ENCODE measurements at regions not wholly inside any gene's neighbourhood (a gene's known extent, or its start where the extent isn't known, plus 50 kb on each side); places are given as distances from the start of the nearest gene placed in this dataset.
A peak's percentile ranks its signal among the peaks of the same experiment; 100 is the strongest.

GRCh38 chr17:69860142-69860680 lies 214.8 kb upstream of the KCNJ16 start:
- ATAC-seq (no peak), DNase-seq (no peak)
- H3K4me3 Mint-ChIP-seq, result no peak overlapping the region
- peaks cover 0 to 3% (median 0%) of the 10 kb centered on the region in 3 experiments for H3K9me3 ChIP-seq (ENCODE audit: control insufficient read depth in 2 of 3, low read length in 3 of 3)
- no peak overlapping the region for H3K27ac ChIP-seq (ENCODE audit: low read depth, low read length)
- H3K36me3 ChIP-seq (ENCODE audit: control insufficient read depth in 2 of 3, insufficient read depth in 3 of 3, low read length in 3 of 3), result peaks cover 0 to 3% (median 0%) of the 10 kb centered on the region in 3 experiments
- ChIA-PET CTCF (no interaction called here), POLR2A (no interaction called here)
- H3K4me1 ChIP-seq (ENCODE audit: control insufficient read depth in 2 of 2, insufficient read depth in 2 of 2, low read length in 2 of 2), result no peaks in the 10 kb centered on the region
- intact Hi-C loops (cut with micrococcal nuclease), result no loop called here
- H3K27ac Mint-ChIP-seq, result no peak overlapping the region
- H3K4me1 Mint-ChIP-seq, result no peaks in the 10 kb centered on the region
- peaks cover 6 to 32% (median 11%) of the 10 kb centered on the region in 11 donors for H3K9me3 Mint-ChIP-seq
- H3K36me3 Mint-ChIP-seq, result peaks cover 0 to 8% (median 0%) of the 10 kb centered on the region in 5 donors
- no peaks in the 10 kb centered on the region for H3K27me3 Mint-ChIP-seq
- H3K27me3 ChIP-seq (ENCODE audit: control insufficient read depth in 2 of 2, insufficient read depth in 2 of 2, low read length in 2 of 2), result no peaks in the 10 kb centered on the region
- no peak overlapping the region for H3K4me3 ChIP-seq (ENCODE audit: low read length)

- Mint-ChIP-seq H3K4me1 (no peaks in the 10 kb centered on the region), H3K9me3 (peaks cover 0 to 12% (median 8%) of the 10 kb centered on the region in 11 donors), H3K36me3 (no peaks in the 10 kb centered on the region), H3K27me3 (no peaks in the 10 kb centered on the region), H3K4me3 (no peak overlapping the region), H3K27ac (no peak overlapping the region)
- H3K4me3 ChIP-seq (ENCODE audit: low read length), result no peak overlapping the region
- no peaks in the 10 kb centered on the region for H3K4me1 ChIP-seq (ENCODE audit: control insufficient read depth in 2 of 2, insufficient read depth in 2 of 2, low read length in 2 of 2)
- no peaks in the 10 kb centered on the region for H3K36me3 ChIP-seq (ENCODE audit: control insufficient read depth in 2 of 3, insufficient read depth in 3 of 3, low read length in 3 of 3)
- intact Hi-C loops (cut with micrococcal nuclease), result no loop called here
- no peaks in the 10 kb centered on the region for H3K27me3 ChIP-seq (ENCODE audit: control insufficient read depth in 2 of 2, insufficient read depth in 2 of 2, low read length in 2 of 2)
- no peak for DNase-seq
- ATAC-seq, result no peak
- H3K9me3 ChIP-seq (ENCODE audit: control insufficient read depth in 2 of 3, low read length in 3 of 3), result no peaks in the 10 kb centered on the region
- no peak overlapping the region for H3K27ac ChIP-seq (ENCODE audit: low read depth, low read length)
- CTCF ChIA-PET, result no interaction called here
- POLR2A ChIA-PET, result no interaction called here
Measured at GRCh38 chr17:69864462-69864861, 210.6 kb upstream of the KCNJ16 start.

DNA sequence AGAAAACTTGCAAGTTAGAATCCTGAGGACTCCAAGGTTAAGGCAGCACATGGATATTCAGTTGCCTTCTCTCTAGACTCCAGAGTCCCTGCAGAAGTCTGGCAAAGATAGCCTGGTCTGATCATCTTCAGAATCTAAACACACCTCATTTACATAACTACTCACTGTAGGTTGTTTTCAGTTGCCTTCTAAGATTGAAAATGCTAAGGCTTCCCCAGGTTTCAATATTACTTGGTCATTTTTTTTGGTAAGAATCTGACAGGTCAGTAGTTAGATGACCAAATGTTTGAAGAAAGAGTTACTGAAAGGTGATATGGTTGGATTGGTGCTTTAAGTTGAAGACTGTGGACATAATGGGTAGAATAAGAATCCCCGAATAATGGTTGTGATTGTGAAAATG lies 205.4 kb upstream of the KCNJ16 start:
- Histone ChIP-seq H3K4me3 (ENCODE audit: low read length) (no peak overlapping the region), H3K27ac (ENCODE audit: low read depth, low read length) (no peak overlapping the region), H3K36me3 (ENCODE audit: control insufficient read depth in 2 of 3, insufficient read depth in 3 of 3, low read length in 3 of 3) (no peaks in the 10 kb centered on the region), H3K4me1 (ENCODE audit: control insufficient read depth in 2 of 2, insufficient read depth in 2 of 2, low read length in 2 of 2) (no peaks in the 10 kb centered on the region), H3K9me3 (ENCODE audit: control insufficient read depth in 2 of 3, low read length in 3 of 3) (no peaks in the 10 kb centered on the region), H3K27me3 (ENCODE audit: control insufficient read depth in 2 of 2, insufficient read depth in 2 of 2, low read length in 2 of 2) (no peaks in the 10 kb centered on the region)
- CTCF ChIA-PET, result no interaction called here
- intact Hi-C loops (cut with micrococcal nuclease), result no loop called here
- Mint-ChIP-seq H3K9me3 (peaks cover 0 to 9% (median 6%) of the 10 kb centered on the region in 11 donors), H3K36me3 (no peaks in the 10 kb centered on the region), H3K4me1 (no peaks in the 10 kb centered on the region), H3K27ac (no peak overlapping the region), H3K4me3 (no peak overlapping the region), H3K27me3 (peaks cover 0 to 3% (median 0%) of the 10 kb centered on the region in 5 donors)
- DNase-seq (no peak), ATAC-seq (no peak)
- POLR2A ChIA-PET, result no interaction called here

DNA sequence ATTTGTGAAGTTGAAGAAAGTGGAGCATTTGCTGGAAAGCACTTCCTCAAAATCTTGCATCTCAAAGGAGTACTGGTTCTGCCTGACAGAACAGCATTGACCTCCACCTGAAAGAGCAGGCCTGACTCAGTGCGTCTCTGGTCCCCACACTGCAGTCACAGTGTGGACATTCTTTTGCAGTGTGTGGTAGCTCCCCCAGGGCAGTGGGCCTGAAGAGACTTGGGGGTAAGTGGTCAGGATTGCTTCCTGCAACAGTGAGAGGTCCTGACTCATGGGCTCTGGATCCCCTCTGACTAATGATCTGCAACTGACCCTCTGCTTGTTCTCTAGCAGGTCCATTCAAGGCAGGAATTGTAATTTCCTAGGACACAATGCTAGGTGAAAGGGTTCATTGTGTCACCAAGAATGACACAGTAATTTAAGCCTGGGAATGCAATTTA lies 204.9 kb upstream of the KCNJ16 start:
- Histone ChIP-seq H3K9me3 (ENCODE audit: control insufficient read depth in 2 of 3, low read length in 3 of 3) (no peaks in the 10 kb centered on the region), H3K27me3 (ENCODE audit: control insufficient read depth in 2 of 2, insufficient read depth in 2 of 2, low read length in 2 of 2) (no peaks in the 10 kb centered on the region), H3K4me1 (ENCODE audit: control insufficient read depth in 2 of 2, insufficient read depth in 2 of 2, low read length in 2 of 2) (no peaks in the 10 kb centered on the region), H3K27ac (ENCODE audit: low read depth, low read length) (no peak overlapping the region), H3K36me3 (ENCODE audit: control insufficient read depth in 2 of 3, insufficient read depth in 3 of 3, low read length in 3 of 3) (no peaks in the 10 kb centered on the region), H3K4me3 (ENCODE audit: low read length) (no peak overlapping the region)
- Mint-ChIP-seq H3K9me3 (peaks cover 0 to 9% (median 6%) of the 10 kb centered on the region in 11 donors), H3K4me1 (no peaks in the 10 kb centered on the region), H3K36me3 (no peaks in the 10 kb centered on the region), H3K27ac (no peak overlapping the region), H3K27me3 (peaks cover 0 to 4% (median 0%) of the 10 kb centered on the region in 5 donors), H3K4me3 (no peak overlapping the region)
- ATAC-seq (no peak), DNase-seq (no peak)
- CTCF ChIA-PET, result no interaction called here
- POLR2A ChIA-PET, result no interaction called here
- intact Hi-C loops (cut with micrococcal nuclease), result no loop called here

DNA sequence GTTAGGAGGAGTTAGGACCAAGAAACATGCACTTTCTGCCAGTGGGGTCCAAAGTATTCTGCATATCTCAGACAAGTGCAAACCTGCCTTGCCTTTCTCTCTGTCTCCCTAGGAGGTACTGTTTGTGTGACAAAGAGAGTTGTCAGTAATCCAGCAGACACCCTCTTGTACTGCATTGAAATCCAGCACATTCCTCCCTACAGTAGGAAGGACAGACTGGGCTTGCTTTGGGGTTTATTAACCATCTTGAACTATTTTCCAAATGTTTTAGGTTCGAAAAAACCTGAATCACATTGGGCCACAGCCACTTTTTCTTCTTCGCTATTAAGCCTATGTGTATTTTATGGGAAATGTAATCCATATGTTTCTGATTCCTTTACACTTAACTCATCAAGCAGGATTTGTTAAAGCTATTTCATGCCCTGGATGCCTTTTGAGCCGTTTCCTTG lies 204.2 kb upstream of the KCNJ16 start:
- no peak overlapping the region for H3K4me3 Mint-ChIP-seq
- H3K36me3 Mint-ChIP-seq, result no peaks in the 10 kb centered on the region
- intact Hi-C loops (cut with micrococcal nuclease), result no loop called here
- H3K27me3 Mint-ChIP-seq, result peaks cover 0 to 4% (median 0%) of the 10 kb centered on the region in 5 donors
- H3K4me1 Mint-ChIP-seq, result no peaks in the 10 kb centered on the region
- H3K36me3 ChIP-seq (ENCODE audit: control insufficient read depth in 2 of 3, insufficient read depth in 3 of 3, low read length in 3 of 3), result no peaks in the 10 kb centered on the region
- H3K27me3 ChIP-seq (ENCODE audit: control insufficient read depth in 2 of 2, insufficient read depth in 2 of 2, low read length in 2 of 2), result no peaks in the 10 kb centered on the region
- H3K9me3 Mint-ChIP-seq, result peaks cover 0 to 9% (median 6%) of the 10 kb centered on the region in 11 donors
- H3K27ac Mint-ChIP-seq, result no peak overlapping the region
- ChIA-PET CTCF (no interaction called here), POLR2A (no interaction called here)
- no peak overlapping the region for H3K4me3 ChIP-seq (ENCODE audit: low read length)
- H3K9me3 ChIP-seq (ENCODE audit: control insufficient read depth in 2 of 3, low read length in 3 of 3), result no peaks in the 10 kb centered on the region
- DNase-seq (no peak), ATAC-seq (no peak)
- no peak overlapping the region for H3K27ac ChIP-seq (ENCODE audit: low read depth, low read length)
- no peaks in the 10 kb centered on the region for H3K4me1 ChIP-seq (ENCODE audit: control insufficient read depth in 2 of 2, insufficient read depth in 2 of 2, low read length in 2 of 2)

DNA sequence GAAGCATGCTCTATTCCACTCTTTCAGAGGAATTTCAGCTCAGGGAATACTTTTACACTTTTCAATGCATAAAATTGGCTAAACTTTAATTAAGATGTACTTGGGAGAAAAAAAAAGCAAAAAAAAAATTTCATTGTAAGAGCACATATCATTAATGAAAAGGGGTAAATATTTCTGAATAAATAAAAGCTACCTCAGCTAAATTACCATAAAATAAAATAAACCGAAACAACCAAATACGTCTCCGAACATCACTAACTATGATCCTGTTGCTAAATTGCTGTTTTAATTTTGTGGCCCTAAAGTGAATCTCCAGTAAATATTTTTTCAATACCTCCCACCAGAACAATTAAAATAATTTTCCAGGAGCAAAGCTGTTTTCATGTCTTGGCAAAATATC lies 203.7 kb upstream of the KCNJ16 start:
- H3K27me3 ChIP-seq (ENCODE audit: control insufficient read depth in 2 of 2, insufficient read depth in 2 of 2, low read length in 2 of 2), result no peaks in the 10 kb centered on the region
- ATAC-seq, result no peak
- Mint-ChIP-seq H3K27ac (no peak overlapping the region), H3K36me3 (no peaks in the 10 kb centered on the region), H3K27me3 (peaks cover 0 to 4% (median 0%) of the 10 kb centered on the region in 5 donors), H3K4me1 (no peaks in the 10 kb centered on the region), H3K4me3 (no peak overlapping the region), H3K9me3 (peaks cover 0 to 9% (median 6%) of the 10 kb centered on the region in 11 donors)
- CTCF ChIA-PET, result no interaction called here
- no peaks in the 10 kb centered on the region for H3K36me3 ChIP-seq (ENCODE audit: control insufficient read depth in 2 of 3, insufficient read depth in 3 of 3, low read length in 3 of 3)
- DNase-seq, result no peak
- intact Hi-C loops (cut with micrococcal nuclease), result no loop called here
- H3K4me3 ChIP-seq (ENCODE audit: low read length), result no peak overlapping the region
- no peaks in the 10 kb centered on the region for H3K4me1 ChIP-seq (ENCODE audit: control insufficient read depth in 2 of 2, insufficient read depth in 2 of 2, low read length in 2 of 2)
- POLR2A ChIA-PET, result no interaction called here
- no peak overlapping the region for H3K27ac ChIP-seq (ENCODE audit: low read depth, low read length)
- no peaks in the 10 kb centered on the region for H3K9me3 ChIP-seq (ENCODE audit: control insufficient read depth in 2 of 3, low read length in 3 of 3)

DNA sequence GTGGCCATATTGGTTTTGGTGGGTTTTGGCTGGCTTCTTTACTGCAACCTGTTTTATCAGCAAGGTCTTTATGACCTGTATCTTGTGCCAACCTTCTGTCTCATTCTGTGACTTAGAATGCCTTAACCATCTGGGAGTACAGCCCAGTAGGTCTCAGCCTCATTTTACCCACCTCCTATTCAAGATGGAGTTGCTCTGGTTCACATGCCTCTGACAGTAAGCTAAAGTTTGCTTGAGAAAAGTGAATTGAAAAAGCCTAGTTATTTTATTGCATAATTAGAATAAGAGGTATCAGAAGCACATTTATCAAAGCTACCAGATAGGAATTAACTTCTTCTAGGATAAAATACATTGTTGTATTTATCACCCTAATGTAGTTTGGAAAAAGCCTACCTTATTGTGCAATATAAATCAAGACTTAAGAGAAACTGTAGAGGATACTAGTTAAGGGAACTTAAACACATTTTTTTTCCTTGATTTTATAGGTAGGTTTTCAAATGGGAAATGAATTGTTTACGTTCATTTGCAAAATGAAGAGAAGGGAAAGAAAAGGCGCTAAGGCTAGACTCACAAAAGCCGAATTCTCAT lies 202.3 kb upstream of the KCNJ16 start:
- H3K36me3 ChIP-seq (ENCODE audit: control insufficient read depth in 2 of 3, insufficient read depth in 3 of 3, low read length in 3 of 3), result no peaks in the 10 kb centered on the region
- Mint-ChIP-seq H3K36me3 (no peaks in the 10 kb centered on the region), H3K27me3 (peaks cover 0 to 4% (median 0%) of the 10 kb centered on the region in 5 donors), H3K9me3 (peaks cover 0 to 11% (median 5%) of the 10 kb centered on the region in 11 donors), H3K4me3 (no peak overlapping the region), H3K4me1 (no peaks in the 10 kb centered on the region), H3K27ac (peak overlapping the region in 1 of 9 donors; percentile 12)
- intact Hi-C loops (cut with micrococcal nuclease), result no loop called here
- H3K27me3 ChIP-seq (ENCODE audit: control insufficient read depth in 2 of 2, insufficient read depth in 2 of 2, low read length in 2 of 2), result no peaks in the 10 kb centered on the region
- CTCF ChIA-PET, result no interaction called here
- DNase-seq (no peak), ATAC-seq (no peak)
- POLR2A ChIA-PET, result no interaction called here
- H3K9me3 ChIP-seq (ENCODE audit: control insufficient read depth in 2 of 3, low read length in 3 of 3), result no peaks in the 10 kb centered on the region
- H3K27ac ChIP-seq (ENCODE audit: low read depth, low read length), result no peak overlapping the region
- no peaks in the 10 kb centered on the region for H3K4me1 ChIP-seq (ENCODE audit: control insufficient read depth in 2 of 2, insufficient read depth in 2 of 2, low read length in 2 of 2)
- H3K4me3 ChIP-seq (ENCODE audit: low read length), result no peak overlapping the region

All from naive thymus-derived CD4-positive, alpha-beta T cell (primary cell).